CD4-positive, alpha-beta T cell treated with Interleukin-6 at 100 ng/mL for 8 hours (primary cell): ENCODE measurements at regions not wholly inside any gene's neighbourhood (a gene's known extent, or its start where the extent isn't known, plus 50 kb on each side); places are given as distances from the start of the nearest gene placed in this dataset.
"Not testable (repeated sequence)": the region's sequence is repeated elsewhere in the genome, so short reads cannot be mapped to it uniquely, and the experiment has no call there.

Source experiments
- DNase-seq: peaks from one replicate; pipeline ENCODE4 v3.0.0-alpha.2; 2020; ENCODE audit warnings: mixed read lengths, low spot score

GRCh38 chr11:95435628-95436353 is 204.8 kb upstream of the SESN3 start:
- DNase-seq: no peak

- no peak for DNase-seq
Observed at GRCh38 chr11:95435192-95435591, 204.2 kb upstream of the SESN3 start.

- no peak for DNase-seq
Observed at GRCh38 chr11:95434489-95435057, 203.6 kb upstream of the SESN3 start.

- DNase-seq: no peak
Observed at GRCh38 chr11:95434009-95434408, 203.0 kb upstream of the SESN3 start.

GRCh38 chr11:95432714-95433503 is 201.9 kb upstream of the SESN3 start:
- no peak for DNase-seq

GRCh38 chr11:95429376-95429907 is 198.4 kb upstream of the SESN3 start:
- no peak for DNase-seq

- no peak for DNase-seq
Observed at GRCh38 chr11:95426823-95427462, 195.9 kb upstream of the SESN3 start.

GRCh38 chr11:95419915-95420314 is 188.9 kb upstream of the SESN3 start:
- no peak for DNase-seq

- no peak for DNase-seq
Observed at GRCh38 chr11:95418916-95419315, 187.9 kb upstream of the SESN3 start.

- no peak for DNase-seq
Observed at GRCh38 chr11:95417832-95418231, 186.8 kb upstream of the SESN3 start.

GRCh38 chr11:95415837-95416304 is 184.9 kb upstream of the SESN3 start:
- no peak for DNase-seq

GRCh38 chr11:95414217-95414616 is 183.2 kb upstream of the SESN3 start:
- no peak for DNase-seq

- DNase-seq: no peak
Observed at GRCh38 chr11:95413761-95414160, 182.8 kb upstream of the SESN3 start.

GRCh38 chr11:95413021-95413420 is 182.0 kb upstream of the SESN3 start:
- DNase-seq: no peak

- DNase-seq: no peak
Observed at GRCh38 chr11:95412074-95412473, 181.1 kb upstream of the SESN3 start.

- DNase-seq: not testable (repeated sequence)
Observed at GRCh38 chr11:95410707-95411106, 179.7 kb upstream of the SESN3 start.

- DNase-seq: no peak
Observed at GRCh38 chr11:95406271-95406670, 175.3 kb upstream of the SESN3 start.

- no peak for DNase-seq
Observed at GRCh38 chr11:95404370-95404769, 173.4 kb upstream of the SESN3 start.

GRCh38 chr11:95398437-95399112 is 167.6 kb upstream of the SESN3 start:
- DNase-seq: no peak

- no peak for DNase-seq
Observed at GRCh38 chr11:95392644-95393043, 161.6 kb upstream of the SESN3 start.

- DNase-seq: no peak
Observed at GRCh38 chr11:95389427-95389826, 158.4 kb upstream of the SESN3 start.

- no peak for DNase-seq
Observed at GRCh38 chr11:95388086-95388485, 157.1 kb upstream of the SESN3 start.
